CD4-positive, alpha-beta T cell treated with Interleukin-10 for 1 hour (primary cell): ENCODE measurements at regions not wholly inside any gene's neighbourhood (a gene's known extent, or its start where the extent isn't known, plus 50 kb on each side); places are given as distances from the start of the nearest gene placed in this dataset.

Experiments used
- DNase-seq: peaks from one replicate; pipeline ENCODE4 v3.0.0-alpha.2; 2020

GRCh38 chr7:37504801-37505200 is 56.1 kb upstream of the ELMO1 start:
- no peak for DNase-seq

- no peak for DNase-seq
Observed at GRCh38 chr7:37505750-37506353, 57.2 kb upstream of the ELMO1 start.

GRCh38 chr7:37508118-37508517 is 59.5 kb upstream of the ELMO1 start:
- no peak for DNase-seq

- DNase-seq: peak; percentile 35
Observed at GRCh38 chr7:37510043-37510634, 61.5 kb upstream of the ELMO1 start.

GRCh38 chr7:37511915-37512314 is 63.3 kb upstream of the ELMO1 start:
- no peak for DNase-seq

- DNase-seq: no peak
Observed at GRCh38 chr7:37514497-37514896, 65.8 kb upstream of the ELMO1 start.

- no peak for DNase-seq
Observed at GRCh38 chr7:37516664-37517063, 68.0 kb upstream of the ELMO1 start.

GRCh38 chr7:37518266-37518665 is 69.6 kb upstream of the ELMO1 start:
- no peak for DNase-seq

- DNase-seq: no peak
Observed at GRCh38 chr7:37524056-37524455, 75.4 kb upstream of the ELMO1 start.

GRCh38 chr7:37524797-37525196 is 76.1 kb upstream of the ELMO1 start:
- no peak for DNase-seq

- DNase-seq: no peak
Observed at GRCh38 chr7:37526623-37527022, 78.0 kb upstream of the ELMO1 start.

- no peak for DNase-seq
Observed at GRCh38 chr7:37527109-37527508, 78.4 kb upstream of the ELMO1 start.

- DNase-seq: no peak
Observed at GRCh38 chr7:37531225-37531624, 82.6 kb upstream of the ELMO1 start.

GRCh38 chr7:37532636-37533035 is 84.0 kb upstream of the ELMO1 start:
- DNase-seq: no peak

GRCh38 chr7:37534893-37535610 is 86.4 kb upstream of the ELMO1 start:
- DNase-seq: no peak

- no peak for DNase-seq
Observed at GRCh38 chr7:37535841-37536240, 87.2 kb upstream of the ELMO1 start.

GRCh38 chr7:37536706-37537105 is 88.0 kb upstream of the ELMO1 start:
- DNase-seq: no peak

GRCh38 chr7:37537439-37537838 is 88.8 kb upstream of the ELMO1 start:
- DNase-seq: no peak

GRCh38 chr7:37538945-37539344 is 90.3 kb upstream of the ELMO1 start:
- no peak for DNase-seq

GRCh38 chr7:37540917-37541316 is 92.3 kb upstream of the ELMO1 start:
- DNase-seq: no peak

- no peak for DNase-seq
Observed at GRCh38 chr7:37541810-37542443, 93.3 kb upstream of the ELMO1 start.

- DNase-seq: no peak
Observed at GRCh38 chr7:37545619-37546534, 97.2 kb upstream of the ELMO1 start.

GRCh38 chr7:37546677-37547076 is 98.0 kb upstream of the ELMO1 start:
- no peak for DNase-seq
